HepG2 (cell line): ENCODE measurements at regions not wholly inside any gene's neighbourhood (a gene's known extent, or its start where the extent isn't known, plus 50 kb on each side); places are given as distances from the start of the nearest gene placed in this dataset.

Source experiments
- POLR2A ChIP-seq, 2 experiments: IDR thresholded peaks; 2 replicates each; pipeline ENCODE4 v1.6.1; 2011; ENCODE audit warnings: low read depth in 2 of 2, low read length in 2 of 2, mild to moderate bottlenecking in 1 of 2, moderate library complexity in 1 of 2; ENCODE audit not compliant: insufficient read depth in 1 of 2
- TF ChIP-seq, protein P1 (sequence below): sonication (generic); formaldehyde crosslinking; IDR thresholded peaks from 2 replicates; pipeline ENCODE4 v1.5.0; 2020; ENCODE audit warnings: mild to moderate bottlenecking, missing genetic modification reagents

DNA sequence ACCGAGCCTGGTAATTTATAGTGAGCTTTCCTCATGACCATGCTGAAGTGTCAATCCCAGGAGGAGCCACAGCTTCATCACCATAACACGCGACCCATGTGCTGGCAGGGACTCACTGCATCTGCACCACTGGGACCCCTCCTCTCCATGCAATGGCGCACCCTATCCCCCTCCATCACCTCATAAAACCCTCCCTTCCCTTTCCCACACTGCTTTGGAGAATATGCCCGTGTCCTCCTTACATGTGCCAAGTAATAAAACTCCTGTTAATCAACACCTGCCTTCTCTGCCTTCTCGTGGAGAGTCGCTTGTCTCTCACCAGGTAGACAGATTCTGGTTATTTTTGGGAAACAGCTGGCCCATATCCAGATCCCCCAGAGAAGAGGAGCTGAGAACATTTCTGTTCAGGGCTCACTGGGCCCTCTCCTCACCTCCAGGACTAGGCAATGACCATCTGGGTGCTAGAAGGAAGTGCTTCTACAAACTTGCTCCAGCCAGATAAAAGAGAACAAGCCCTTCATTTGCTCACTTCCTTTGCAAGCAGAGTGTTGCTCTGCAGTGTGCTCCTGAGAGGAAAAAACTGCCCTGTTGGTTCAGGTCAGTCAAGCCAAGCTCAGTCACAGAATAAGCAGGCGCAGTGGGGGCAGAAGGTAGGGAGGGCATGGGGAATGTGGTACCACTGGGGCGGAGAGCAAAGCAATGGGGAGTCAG is 894.3 kb downstream of the UQCRFS1 start:
- no peak for TF ChIP-seq POLR2A (IDR thresholded peaks at IDR 0.05; ENCODE audit: insufficient read depth in 1 of 2, low read depth in 2 of 2, low read length in 2 of 2)
- TF ChIP-seq, protein P1, sequence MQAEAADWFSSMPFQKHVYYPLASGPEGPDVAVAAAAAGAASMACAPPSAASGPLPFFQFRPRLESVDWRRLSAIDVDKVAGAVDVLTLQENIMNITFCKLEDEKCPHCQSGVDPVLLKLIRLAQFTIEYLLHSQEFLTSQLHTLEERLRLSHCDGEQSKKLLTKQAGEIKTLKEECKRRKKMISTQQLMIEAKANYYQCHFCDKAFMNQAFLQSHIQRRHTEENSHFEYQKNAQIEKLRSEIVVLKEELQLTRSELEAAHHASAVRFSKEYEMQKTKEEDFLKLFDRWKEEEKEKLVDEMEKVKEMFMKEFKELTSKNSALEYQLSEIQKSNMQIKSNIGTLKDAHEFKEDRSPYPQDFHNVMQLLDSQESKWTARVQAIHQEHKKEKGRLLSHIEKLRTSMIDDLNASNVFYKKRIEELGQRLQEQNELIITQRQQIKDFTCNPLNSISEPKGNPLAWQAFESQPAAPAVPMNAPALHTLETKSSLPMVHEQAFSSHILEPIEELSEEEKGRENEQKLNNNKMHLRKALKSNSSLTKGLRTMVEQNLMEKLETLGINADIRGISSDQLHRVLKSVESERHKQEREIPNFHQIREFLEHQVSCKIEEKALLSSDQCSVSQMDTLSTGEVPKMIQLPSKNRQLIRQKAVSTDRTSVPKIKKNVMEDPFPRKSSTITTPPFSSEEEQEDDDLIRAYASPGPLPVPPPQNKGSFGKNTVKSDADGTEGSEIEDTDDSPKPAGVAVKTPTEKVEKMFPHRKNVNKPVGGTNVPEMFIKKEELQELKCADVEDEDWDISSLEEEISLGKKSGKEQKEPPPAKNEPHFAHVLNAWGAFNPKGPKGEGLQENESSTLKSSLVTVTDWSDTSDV (CRISPR knock-in tag) = no peak
